HepG2 (cell line): ENCODE measurements at regions not wholly inside any gene's neighbourhood (a gene's known extent, or its start where the extent isn't known, plus 50 kb on each side); places are given as distances from the start of the nearest gene placed in this dataset.

Experiments used
- ATAC-seq: fragments of 200-7000 bp; cut with Tn5 transposase; 3 replicates; pipeline ENCODE4 v1.9.1; 2020; ENCODE audit warnings: mild to moderate bottlenecking, moderate library complexity
- BruUV-seq: library from RNA; stranded (reverse); fragments of 400-500 nt; replicated peaks from 2 replicates; lab custom pipeline; 2021; lab: Mats Ljungman, UMichigan
- CTCF ChIA-PET: fragments of 300-600 bp; formaldehyde crosslinking; extraction: SDS; loops from one replicate; lab custom pipeline; 2021; ENCODE audit warnings: low total read pairs, inconsistent platforms, low intra/inter-chr PET ratio; lab: Yijun Ruan, JAX
- POLR2A ChIA-PET: fragments of 350-600 bp; sonication (Branson Sonifier 250); formaldehyde crosslinking; loops from one replicate; lab custom pipeline; 2020; ENCODE audit warnings: antibody characterized with exemption, inconsistent platforms; lab: Yijun Ruan, JAX
- DNase-seq: peaks from one replicate; pipeline ENCODE4 v3.0.0-alpha.2; 2015; ENCODE audit warnings: low spot score
- FAIRE-seq: peaks from 3 replicates; lab custom pipeline; 2011; peaks lifted over from hg19 to GRCh38; lab: Jason Lieb, UNC
- H2AFZ ChIP-seq: one replicate; pipeline ENCODE4 v1.6.1; 2011; ENCODE audit warnings: low read length, inconsistent platforms
- H3K27ac ChIP-seq: fragments of 300-600 bp; 3 replicates; pipeline ENCODE4 v1.8.0; 2011; ENCODE audit warnings: mixed run types, mild to moderate bottlenecking, mixed read lengths, low read length, inconsistent platforms; ENCODE audit not compliant: insufficient read depth; ENCODE audit errors: extremely low read length
- H3K27me3 ChIP-seq, 2 experiments: fragments of 200-600 bp in 1 of 2; 2 replicates in 1 of 2; 3 replicates in 1 of 2; pipeline versions ENCODE4 v1.6.0 to v1.8.0; 2011; ENCODE audit warnings: low read length in 2 of 2, mild to moderate bottlenecking in 2 of 2, moderate library complexity in 2 of 2, inconsistent platforms in 1 of 2; ENCODE audit not compliant: insufficient read depth in 2 of 2, control insufficient read depth in 1 of 2
- H3K36me3 ChIP-seq, 2 experiments: fragments of 200-600 bp in 1 of 2; replicated peaks in 1 of 2; 2 replicates in 1 of 2; 3 replicates in 1 of 2; pipeline versions ENCODE4 v1.5.1 to v1.8.0; 2011; ENCODE audit warnings: low read length in 2 of 2, inconsistent platforms in 1 of 2; ENCODE audit not compliant: insufficient read depth in 2 of 2, control insufficient read depth in 1 of 2
- H3K4me1 ChIP-seq: 2 replicates; pipeline ENCODE4 v1.5.1; 2012; ENCODE audit warnings: low read length, inconsistent platforms; ENCODE audit not compliant: insufficient read depth
- H3K4me2 ChIP-seq: 2 replicates; pipeline ENCODE4 v1.6.0; 2011; ENCODE audit warnings: low read depth, low read length, inconsistent platforms
- H3K4me3 ChIP-seq, 3 experiments: fragments of 200-600 bp in 1 of 3; sonication (generic), shearing (Covaris generic) in 1 of 3; replicated peaks in 1 of 3; 2 replicates each; pipeline ENCODE4 v1.5.1; 2011 to 2016; ENCODE audit warnings: low read length in 3 of 3, inconsistent platforms in 2 of 3, low read depth in 2 of 3, mild to moderate bottlenecking in 2 of 3, control low read depth in 1 of 3, mixed read lengths in 1 of 3; ENCODE audit not compliant: insufficient read depth in 1 of 3
- H3K79me2 ChIP-seq: one replicate; pipeline ENCODE4 v1.6.1; 2011; ENCODE audit warnings: low read length, inconsistent platforms; ENCODE audit not compliant: insufficient read depth
- H3K9ac ChIP-seq: 2 replicates; pipeline ENCODE4 v1.6.0; 2011; ENCODE audit warnings: mild to moderate bottlenecking, low read depth, low read length, inconsistent platforms; ENCODE audit not compliant: insufficient read depth
- H3K9me3 ChIP-seq: 2 replicates; pipeline ENCODE4 v1.5.1; 2012; ENCODE audit warnings: mild to moderate bottlenecking, low read length
- H4K20me1 ChIP-seq: 2 replicates; pipeline ENCODE4 v1.6.0; 2011; ENCODE audit warnings: inconsistent platforms, mild to moderate bottlenecking, low read length, moderate library complexity; ENCODE audit not compliant: insufficient read depth
- ATF7 ChIP-seq, 2 experiments: fragments of 450-650 bp in 1 of 2; sonication (generic) in 1 of 2; formaldehyde crosslinking in 1 of 2; IDR thresholded peaks; 2 replicates each; pipeline versions ENCODE4 v1.4.0 to v1.6.1; 2016 to 2020; ENCODE audit warnings: antibody characterized with exemption in 1 of 2, mild to moderate bottlenecking in 1 of 2, missing genetic modification reagents in 1 of 2
- ETV6 ChIP-seq: sonication (generic); formaldehyde crosslinking; conservative IDR thresholded peaks from 2 replicates; pipeline ENCODE4 v1.4.0; 2020; ENCODE audit warnings: missing genetic modification reagents
- FOXP1 ChIP-seq, 2 experiments: fragments of 450-650 bp in 1 of 2; IDR thresholded peaks; 2 replicates each; pipeline ENCODE4 v1.6.1; 2017 to 2018; ENCODE audit warnings: antibody characterized with exemption in 1 of 2
- GTF3A ChIP-seq: sonication (generic); formaldehyde crosslinking; conservative IDR thresholded peaks from 2 replicates; pipeline ENCODE4 v1.4.0; 2020; ENCODE audit warnings: mild to moderate bottlenecking, missing genetic modification reagents
- KLF11 ChIP-seq: IDR thresholded peaks from 2 replicates; pipeline ENCODE4 v1.6.1; 2016; ENCODE audit warnings: missing compliant biosample characterization
- NR1H2 ChIP-seq: sonication (generic); formaldehyde crosslinking; IDR thresholded peaks from 2 replicates; pipeline ENCODE4 v1.8.1; 2022; ENCODE audit warnings: low read depth, missing genetic modification reagents, borderline replicate concordance
- SALL2 ChIP-seq: sonication (generic); formaldehyde crosslinking; IDR thresholded peaks from 2 replicates; pipeline ENCODE4 v1.8.1; 2023; ENCODE audit warnings: mild to moderate bottlenecking, missing genetic modification reagents, inconsistent platforms
- ZBTB7A ChIP-seq: sonication (generic); formaldehyde crosslinking; IDR thresholded peaks from 2 replicates; pipeline ENCODE4 v1.8.0; 2022; ENCODE audit warnings: mild to moderate bottlenecking, missing genetic modification reagents
- ZNF337 ChIP-seq: sonication (generic); formaldehyde crosslinking; IDR thresholded peaks from 2 replicates; pipeline ENCODE4 v1.5.1; 2020; ENCODE audit warnings: missing genetic modification reagents, low read depth, mild to moderate bottlenecking, borderline replicate concordance
- ZNF557 ChIP-seq: sonication (generic); formaldehyde crosslinking; IDR thresholded peaks from 2 replicates; pipeline ENCODE4 v1.4.0; 2020; ENCODE audit warnings: missing genetic modification reagents
- ZNF598 ChIP-seq: sonication (generic); formaldehyde crosslinking; IDR thresholded peaks from 2 replicates; pipeline ENCODE4 v1.5.1; 2020; ENCODE audit warnings: mild to moderate bottlenecking, missing genetic modification reagents, borderline replicate concordance
- WGBS: methylation state at CpG from one replicate; pipeline ENCODE4 v1.1.6; 2017; ENCODE audit warnings: low lambda C conversion rate; 5-methylcytosine and 5-hydroxymethylcytosine counted together
- in situ Hi-C: cut with HindIII; loops from 2 replicates; pipeline ENCODE4 v1.10.0; 2017; ENCODE audit warnings: low pct_unique_long_range_greater_than_20kb; ENCODE audit not compliant: extremely low pct_ligation_motif_present
- intact Hi-C: fragments of 100-400 bp; cut with micrococcal nuclease; formaldehyde crosslinking; loops from one replicate; pipeline ENCODE4 v1.10.0; 2022; ENCODE audit not compliant: unreplicated experiment
- TF ChIP-seq, protein P1 (sequence below): sonication (generic); formaldehyde crosslinking; conservative IDR thresholded peaks from 2 replicates; pipeline ENCODE4 v1.4.0; 2020; ENCODE audit warnings: missing genetic modification reagents
- TF ChIP-seq, protein P2 (sequence below): sonication (generic); formaldehyde crosslinking; IDR thresholded peaks from 2 replicates; pipeline ENCODE4 v1.4.0; 2020; ENCODE audit warnings: mild to moderate bottlenecking, low read depth, missing genetic modification reagents
- TF ChIP-seq, protein P3 (sequence below): sonication (generic); formaldehyde crosslinking; IDR thresholded peaks from 2 replicates; pipeline ENCODE4 v1.8.0; 2022; ENCODE audit warnings: missing genetic modification reagents, mild to moderate bottlenecking, moderate library complexity, borderline replicate concordance
- TF ChIP-seq, protein P4 (sequence below): sonication (generic); formaldehyde crosslinking; IDR thresholded peaks from 2 replicates; pipeline ENCODE4 v1.8.0; 2022; ENCODE audit warnings: missing genetic modification reagents, mild to moderate bottlenecking, inconsistent platforms, borderline replicate concordance

DNA sequence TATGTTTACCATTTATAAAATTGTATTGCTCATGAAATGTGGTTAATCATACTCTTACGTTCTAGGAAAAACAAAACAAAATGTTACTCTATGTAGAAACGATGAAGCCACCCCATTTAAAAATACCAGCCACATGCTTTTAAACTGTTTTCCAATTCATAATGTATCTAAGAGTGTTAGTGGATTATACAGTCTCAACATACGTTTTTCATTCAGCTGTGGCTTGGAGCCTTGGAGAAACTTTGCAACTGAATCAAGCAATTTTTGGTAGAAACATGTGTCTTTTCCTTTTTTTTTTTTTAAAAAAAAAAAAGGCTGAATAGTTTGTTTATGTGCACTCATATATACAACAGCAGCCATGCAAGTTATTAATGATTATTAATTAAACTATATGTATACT lies 378.0 kb upstream of the SEMA3D start:
- Histone ChIP-seq H2AFZ (no peak overlapping the region), H3K27ac (no peak overlapping the region), H3K4me3 (no peak overlapping the region), H4K20me1 (no peaks in the 10 kb centered on the region), H3K4me2 (no peak overlapping the region), H3K36me3 (no peaks in the 10 kb centered on the region), H3K9me3 (no peaks in the 10 kb centered on the region), H3K27me3 (no peaks in the 10 kb centered on the region), H3K79me2 (no peaks in the 10 kb centered on the region), H3K4me1 (no peaks in the 10 kb centered on the region), H3K9ac (no peak overlapping the region)
- no peak for FAIRE-seq
- intact Hi-C loops (no loop called here), in situ Hi-C loops (no loop called here)
- TF ChIP-seq SALL2 (CRISPR knock-in tag): no peak
- TF ChIP-seq, protein P1, sequence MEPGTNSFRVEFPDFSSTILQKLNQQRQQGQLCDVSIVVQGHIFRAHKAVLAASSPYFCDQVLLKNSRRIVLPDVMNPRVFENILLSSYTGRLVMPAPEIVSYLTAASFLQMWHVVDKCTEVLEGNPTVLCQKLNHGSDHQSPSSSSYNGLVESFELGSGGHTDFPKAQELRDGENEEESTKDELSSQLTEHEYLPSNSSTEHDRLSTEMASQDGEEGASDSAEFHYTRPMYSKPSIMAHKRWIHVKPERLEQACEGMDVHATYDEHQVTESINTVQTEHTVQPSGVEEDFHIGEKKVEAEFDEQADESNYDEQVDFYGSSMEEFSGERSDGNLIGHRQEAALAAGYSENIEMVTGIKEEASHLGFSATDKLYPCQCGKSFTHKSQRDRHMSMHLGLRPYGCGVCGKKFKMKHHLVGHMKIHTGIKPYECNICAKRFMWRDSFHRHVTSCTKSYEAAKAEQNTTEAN (CRISPR knock-in tag): no peak
- no peak for TF ChIP-seq ZNF598 (CRISPR knock-in tag)
- TF ChIP-seq ZNF557 (CRISPR knock-in tag): no peak
- TF ChIP-seq ZNF337: no peak
- TF ChIP-seq, protein P2, sequence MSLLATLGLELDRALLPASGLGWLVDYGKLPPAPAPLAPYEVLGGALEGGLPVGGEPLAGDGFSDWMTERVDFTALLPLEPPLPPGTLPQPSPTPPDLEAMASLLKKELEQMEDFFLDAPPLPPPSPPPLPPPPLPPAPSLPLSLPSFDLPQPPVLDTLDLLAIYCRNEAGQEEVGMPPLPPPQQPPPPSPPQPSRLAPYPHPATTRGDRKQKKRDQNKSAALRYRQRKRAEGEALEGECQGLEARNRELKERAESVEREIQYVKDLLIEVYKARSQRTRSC (CRISPR knock-in tag): no peak
- no peak for TF ChIP-seq GTF3A
- no peak for TF ChIP-seq ZBTB7A (CRISPR knock-in tag)
- BruUV-seq: no TSS peak
- under 1% methylated on average over 3 of the region's 3 CpGs for WGBS
- no peak for DNase-seq
- no peak for ATAC-seq
- ChIA-PET CTCF (no interaction called here), POLR2A (no interaction called here)

DNA sequence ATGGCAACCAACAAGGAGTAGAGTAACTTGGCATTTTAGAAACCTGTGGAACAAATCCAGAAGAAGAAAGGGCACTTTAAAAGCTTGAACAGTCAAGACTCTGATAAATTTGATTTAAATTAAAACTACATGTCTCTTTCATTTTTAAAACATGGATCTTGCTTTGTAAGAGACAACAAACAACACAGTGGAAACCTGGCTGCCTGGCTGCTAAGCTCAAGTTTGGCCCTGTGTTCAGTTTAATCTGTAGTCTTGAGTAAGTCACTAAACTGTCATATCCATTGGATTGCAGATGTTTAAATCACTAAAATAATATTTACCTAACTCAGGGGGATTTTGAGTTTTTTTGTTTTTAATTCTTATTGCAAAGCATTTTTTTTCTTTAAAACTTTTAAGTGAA lies 374.9 kb upstream of the SEMA3D start:
- Histone ChIP-seq H3K4me3 (no peak overlapping the region), H3K9me3 (no peaks in the 10 kb centered on the region), H2AFZ (no peak overlapping the region), H3K9ac (no peak overlapping the region), H3K27me3 (no peaks in the 10 kb centered on the region), H3K4me1 (no peaks in the 10 kb centered on the region), H4K20me1 (no peaks in the 10 kb centered on the region), H3K4me2 (no peak overlapping the region), H3K79me2 (no peaks in the 10 kb centered on the region), H3K27ac (no peak overlapping the region), H3K36me3 (no peaks in the 10 kb centered on the region)
- FAIRE-seq (no peak), DNase-seq (no peak), ATAC-seq (no peak)
- ChIA-PET POLR2A (no interaction called here), CTCF (no interaction called here)
- intact Hi-C loops (no loop called here), in situ Hi-C loops (no loop called here)
- BruUV-seq: no TSS peak
- TF ChIP-seq, protein P3, sequence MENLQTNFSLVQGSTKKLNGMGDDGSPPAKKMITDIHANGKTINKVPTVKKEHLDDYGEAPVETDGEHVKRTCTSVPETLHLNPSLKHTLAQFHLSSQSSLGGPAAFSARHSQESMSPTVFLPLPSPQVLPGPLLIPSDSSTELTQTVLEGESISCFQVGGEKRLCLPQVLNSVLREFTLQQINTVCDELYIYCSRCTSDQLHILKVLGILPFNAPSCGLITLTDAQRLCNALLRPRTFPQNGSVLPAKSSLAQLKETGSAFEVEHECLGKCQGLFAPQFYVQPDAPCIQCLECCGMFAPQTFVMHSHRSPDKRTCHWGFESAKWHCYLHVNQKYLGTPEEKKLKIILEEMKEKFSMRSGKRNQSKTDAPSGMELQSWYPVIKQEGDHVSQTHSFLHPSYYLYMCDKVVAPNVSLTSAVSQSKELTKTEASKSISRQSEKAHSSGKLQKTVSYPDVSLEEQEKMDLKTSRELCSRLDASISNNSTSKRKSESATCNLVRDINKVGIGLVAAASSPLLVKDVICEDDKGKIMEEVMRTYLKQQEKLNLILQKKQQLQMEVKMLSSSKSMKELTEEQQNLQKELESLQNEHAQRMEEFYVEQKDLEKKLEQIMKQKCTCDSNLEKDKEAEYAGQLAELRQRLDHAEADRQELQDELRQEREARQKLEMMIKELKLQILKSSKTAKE (CRISPR knock-in tag): no peak
- no peak for TF ChIP-seq ETV6 (CRISPR knock-in tag)
- no peak for TF ChIP-seq NR1H2
- TF ChIP-seq ATF7 (IDR thresholded peaks at IDR 0.05): no peak
- no peak for TF ChIP-seq ATF7 (CRISPR knock-in tag; IDR thresholded peaks at IDR 0.05)
- TF ChIP-seq, protein P4, sequence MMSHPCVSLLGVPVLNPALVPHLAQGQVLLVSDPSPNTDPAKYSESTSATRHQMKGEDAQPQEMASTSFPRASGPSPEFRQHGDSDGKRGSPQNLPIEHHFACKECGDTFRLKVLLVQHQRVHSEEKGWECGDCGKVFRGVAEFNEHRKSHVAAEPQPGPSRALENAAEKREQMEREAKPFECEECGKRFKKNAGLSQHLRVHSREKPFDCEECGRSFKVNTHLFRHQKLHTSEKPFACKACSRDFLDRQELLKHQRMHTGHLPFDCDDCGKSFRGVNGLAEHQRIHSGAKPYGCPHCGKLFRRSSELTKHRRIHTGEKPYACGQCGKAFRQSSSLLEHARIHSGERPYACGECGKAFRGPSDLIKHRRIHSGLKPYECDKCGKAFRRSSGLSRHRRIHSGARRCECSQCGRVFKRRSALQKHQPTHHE (CRISPR knock-in tag): no peak
- TF ChIP-seq KLF11: no peak
- no peak for TF ChIP-seq FOXP1 (IDR thresholded peaks at IDR 0.05)
- TF ChIP-seq FOXP1 (CRISPR knock-in tag; IDR thresholded peaks at IDR 0.05): no peak
